Hematopoietic multipotent progenitor cell treated with erythropoietin and hydrocortisone succinate and interleukin-3 and kit ligand, for 8 days (in vitro differentiated cells): ENCODE measurements at regions not wholly inside any gene's neighbourhood (a gene's known extent, or its start where the extent isn't known, plus 50 kb on each side); places are given as distances from the start of the nearest gene placed in this dataset.

ENCODE experiments used
- DNase-seq: peaks from one replicate; pipeline ENCODE4 v3.0.0-alpha.2; 2015

DNA sequence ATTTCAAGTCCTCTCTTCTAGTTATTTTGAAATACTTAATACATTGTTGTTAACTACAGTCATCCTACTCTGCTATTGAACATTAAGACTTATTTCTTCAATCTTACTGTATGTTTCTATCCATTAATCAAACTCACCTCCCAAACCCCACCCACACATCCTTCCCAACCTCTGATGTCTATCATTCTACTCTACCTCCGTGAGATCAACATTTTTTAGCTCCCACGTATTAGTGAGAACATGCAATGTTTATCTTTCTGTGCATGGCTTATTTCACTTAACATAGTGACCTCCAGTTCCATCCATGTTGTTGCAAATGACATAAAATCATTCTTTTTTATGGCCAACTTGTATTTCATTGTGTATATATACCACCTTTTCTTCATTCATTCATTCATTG is 236.6 kb upstream of the CTNNB1 start:
- DNase-seq = no peak

DNA sequence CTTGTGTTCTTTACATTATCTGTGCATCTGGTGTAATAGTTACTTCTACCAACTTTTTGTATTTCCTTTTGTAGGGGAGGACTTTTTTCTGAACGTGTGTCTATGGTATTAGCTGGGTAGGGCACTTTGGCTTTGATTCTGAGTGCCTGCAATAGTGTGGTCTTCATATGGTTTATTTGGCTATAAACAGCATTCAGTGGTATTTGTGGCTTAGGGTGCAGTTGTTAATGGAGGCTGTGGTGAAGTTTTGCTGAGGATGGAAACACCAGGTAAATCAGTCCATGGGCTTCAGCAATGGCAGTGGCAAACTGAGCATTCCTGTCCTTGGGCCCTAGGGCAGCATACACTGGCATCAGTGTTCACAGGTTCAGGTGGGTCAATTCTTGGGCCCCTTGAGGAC is 230.6 kb upstream of the CTNNB1 start:
- no peak for DNase-seq

DNA sequence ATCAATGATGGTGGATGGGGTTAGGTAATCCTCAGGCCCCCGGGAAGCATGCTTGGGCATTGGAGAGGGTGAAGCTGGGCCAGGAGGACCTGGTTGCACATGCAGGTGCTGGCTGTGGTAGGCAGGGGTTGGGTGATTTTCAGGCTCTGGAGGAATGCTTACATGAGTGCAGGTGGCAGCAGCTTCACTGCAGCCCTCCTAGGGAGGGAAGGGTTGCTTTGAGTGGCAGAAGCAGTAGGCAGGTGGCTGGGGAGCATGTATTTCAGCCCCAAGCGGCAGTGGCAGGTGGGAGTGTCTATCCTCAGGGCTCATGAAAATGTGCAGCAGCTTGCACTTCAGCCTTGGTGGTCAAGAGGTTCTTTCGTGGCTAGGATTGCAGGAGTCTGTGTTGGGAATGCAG is 230.0 kb upstream of the CTNNB1 start:
- no peak for DNase-seq

DNA sequence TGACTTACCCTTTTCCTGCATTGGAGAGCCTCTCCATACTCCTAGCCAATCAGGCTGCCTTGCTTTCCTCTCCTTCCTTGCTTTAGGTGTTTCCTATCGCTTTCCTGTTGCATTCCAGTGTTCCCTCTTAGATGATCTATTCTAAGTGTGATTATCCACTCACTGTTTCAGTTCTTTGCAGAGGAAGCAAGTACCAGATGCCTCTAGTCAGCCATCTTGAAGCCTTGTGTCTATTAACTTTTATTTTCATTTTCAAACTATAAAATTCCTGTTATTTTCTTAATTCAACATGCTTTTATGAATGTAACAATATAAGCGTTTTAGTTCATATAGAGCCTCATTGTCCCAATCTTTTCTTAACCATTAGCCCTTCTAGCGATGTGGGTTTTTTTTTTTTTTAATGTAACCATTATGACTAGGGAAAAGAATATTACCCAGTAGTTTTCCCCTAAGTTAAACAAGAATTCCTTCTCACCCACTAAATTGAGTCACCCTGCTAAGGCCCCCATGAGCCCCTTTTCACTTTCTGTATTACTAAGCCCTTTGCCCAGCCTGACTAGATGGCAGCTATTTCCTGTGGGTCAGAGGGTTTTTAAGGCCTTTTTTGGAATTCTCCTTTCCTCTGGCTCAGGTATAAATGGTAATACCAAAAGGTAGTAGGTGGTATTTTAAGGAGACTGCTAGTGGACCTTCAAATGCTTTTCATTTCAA is 229.4 kb upstream of the CTNNB1 start:
- no peak for DNase-seq

DNA sequence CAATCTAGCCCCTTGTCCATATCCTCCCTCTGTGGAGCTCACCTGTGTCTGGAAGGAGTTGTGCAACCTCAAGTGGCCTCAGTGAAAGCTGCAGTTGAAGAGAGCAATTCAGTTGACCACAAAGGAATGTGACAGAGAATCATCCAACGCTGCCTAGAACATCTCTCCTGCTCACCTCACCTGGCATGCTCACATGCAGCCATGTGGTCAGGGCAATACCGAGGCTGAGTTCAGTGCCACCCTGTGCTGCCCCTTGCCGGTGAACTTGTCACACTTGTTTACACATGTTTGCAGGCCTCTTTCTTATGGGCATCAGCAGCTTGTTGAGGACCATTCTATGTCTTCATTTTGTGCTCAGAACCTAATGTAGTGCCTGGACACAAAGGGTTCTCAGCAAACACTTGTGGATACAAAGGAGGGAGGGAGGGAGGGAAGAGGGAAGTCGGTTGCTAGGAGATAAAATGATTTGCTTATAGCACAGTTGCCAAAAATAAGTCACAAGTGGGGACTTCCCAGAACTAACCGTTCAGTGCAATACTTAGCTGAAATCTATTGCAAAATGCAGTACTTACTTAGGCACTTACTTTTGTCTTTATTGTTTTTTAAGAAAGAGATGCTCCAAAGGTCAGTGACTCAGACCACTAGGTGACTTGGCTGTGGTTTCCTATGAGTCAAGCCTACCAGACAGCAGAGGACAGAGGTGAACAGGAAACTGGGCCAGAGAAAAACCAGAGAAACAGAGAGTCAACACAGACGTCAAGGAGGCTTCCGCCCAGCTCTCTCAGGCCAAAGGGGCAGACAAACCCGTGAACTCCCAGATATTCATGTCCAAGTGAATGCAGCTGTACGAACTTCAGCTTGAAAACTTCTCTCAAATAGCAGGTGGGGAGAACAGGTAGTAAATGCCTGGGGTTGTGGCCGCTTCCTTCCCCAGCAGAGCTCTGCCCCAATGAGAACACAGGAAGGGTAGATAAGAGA is 227.8 kb upstream of the CTNNB1 start:
- peak; percentile 14 for DNase-seq

DNA sequence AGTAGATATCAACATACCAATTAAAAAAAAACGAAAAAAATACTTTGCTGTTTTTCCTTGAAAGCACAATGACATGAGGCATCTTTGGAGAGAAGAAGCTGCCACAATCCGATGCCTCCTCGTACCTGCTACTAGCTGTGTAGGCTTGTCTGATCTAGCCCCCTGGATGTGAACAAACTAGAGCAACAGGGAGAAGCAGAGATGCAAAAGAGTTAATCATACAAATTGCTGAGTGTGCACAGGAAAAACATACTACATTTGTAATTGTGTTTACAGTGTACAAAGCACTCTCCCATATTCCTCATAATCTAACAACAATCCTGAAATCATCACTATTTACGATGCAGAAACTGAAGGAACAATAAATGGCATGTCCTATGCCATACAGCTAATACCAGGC is 227.0 kb upstream of the CTNNB1 start:
- DNase-seq = no peak

DNA sequence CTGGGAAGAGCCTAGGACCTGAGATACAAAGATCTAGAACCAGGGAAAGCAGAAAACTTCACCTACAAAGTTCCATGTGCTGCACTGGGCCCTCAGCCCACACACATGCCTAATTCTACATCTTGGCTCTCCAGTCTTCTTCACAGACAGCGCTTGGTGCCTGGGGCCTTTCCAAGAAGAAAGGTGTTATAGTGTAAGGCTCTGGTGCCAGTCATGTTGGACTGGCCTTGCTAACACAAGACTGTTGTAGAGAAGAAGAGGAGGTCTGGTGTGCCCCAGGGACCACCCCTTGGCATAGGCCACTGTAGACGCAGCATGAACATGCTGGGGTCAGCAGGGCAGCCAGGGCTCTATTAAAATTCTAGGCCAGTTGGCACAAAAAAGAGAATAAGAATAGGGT is 226.2 kb upstream of the CTNNB1 start:
- DNase-seq = no peak

DNA sequence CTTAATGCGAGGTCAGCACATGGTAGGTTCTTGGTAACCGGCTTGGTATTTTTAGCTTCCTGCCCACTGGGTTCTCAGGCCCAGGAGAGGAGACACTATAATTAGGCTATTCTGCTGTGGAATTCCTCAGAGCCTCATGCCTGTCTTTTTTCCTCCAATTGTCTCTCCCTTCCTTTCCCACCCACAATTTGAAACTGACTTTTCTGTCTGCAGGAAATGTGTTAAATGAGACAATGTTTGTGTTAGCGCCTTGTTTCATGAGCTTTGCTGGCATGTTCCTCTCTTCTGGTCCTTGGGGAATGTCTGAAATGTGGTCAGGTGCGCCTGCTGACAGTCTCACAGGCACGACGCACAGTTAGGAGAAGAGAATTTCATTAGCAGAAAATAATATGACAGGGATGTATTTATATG is 223.6 kb upstream of the CTNNB1 start:
- DNase-seq = no peak

DNA sequence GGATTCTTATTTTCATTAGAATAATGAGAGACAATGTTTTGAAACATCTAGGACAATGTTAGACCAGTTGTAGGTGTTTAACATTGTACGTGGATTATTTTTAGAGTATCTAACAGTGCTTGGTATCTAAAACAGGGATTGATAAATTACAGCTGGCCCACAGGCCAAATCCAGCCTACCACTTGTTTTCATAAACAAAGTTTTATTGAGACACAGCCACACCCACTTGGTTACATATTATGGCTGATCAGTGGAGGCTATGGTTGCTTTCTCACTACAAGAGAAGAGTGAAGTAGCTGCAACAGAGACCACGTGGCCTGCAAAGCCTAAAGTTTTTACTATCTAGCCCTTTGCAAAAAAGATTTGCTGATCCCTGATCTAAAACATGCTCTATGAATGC is 223.1 kb upstream of the CTNNB1 start:
- no peak for DNase-seq

DNA sequence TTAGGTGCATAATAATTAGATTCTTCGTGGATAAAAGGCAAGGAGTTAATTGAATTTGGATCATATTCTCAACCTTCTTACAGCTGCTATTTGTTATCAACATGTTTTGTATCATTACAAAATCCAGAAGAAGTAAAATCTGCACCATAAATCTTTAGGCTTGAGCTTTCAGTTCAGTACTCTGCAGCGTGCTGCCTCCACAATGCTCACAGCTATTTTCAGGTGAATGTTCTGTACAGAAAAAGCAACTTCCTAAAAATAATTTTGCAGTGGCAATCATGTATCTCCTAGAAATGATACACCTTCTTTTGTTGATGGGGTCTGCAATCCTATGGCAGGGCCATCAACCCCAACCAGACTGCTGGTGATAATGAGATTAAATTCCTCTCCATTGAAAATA is 220.9 kb upstream of the CTNNB1 start:
- no peak for DNase-seq

DNA sequence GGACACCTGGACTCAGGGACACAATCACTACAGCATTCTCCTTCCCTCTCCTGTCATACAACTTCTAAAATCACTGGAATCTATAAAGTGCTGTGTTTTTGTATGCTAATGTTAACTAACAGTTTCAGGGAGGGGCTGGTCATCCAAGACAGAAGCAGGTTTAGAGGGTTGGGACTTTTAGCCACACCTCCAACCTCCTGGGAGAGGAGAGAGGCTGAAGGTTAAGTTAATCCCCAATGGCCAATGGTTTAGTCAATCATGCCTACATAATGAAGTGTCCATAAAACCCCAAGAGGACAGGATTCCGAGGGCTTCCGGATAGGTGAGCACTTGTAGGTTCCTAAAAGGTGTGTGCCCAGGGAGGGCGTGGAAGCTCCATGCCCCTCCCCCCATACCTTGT is 219.3 kb upstream of the CTNNB1 start:
- no peak for DNase-seq

DNA sequence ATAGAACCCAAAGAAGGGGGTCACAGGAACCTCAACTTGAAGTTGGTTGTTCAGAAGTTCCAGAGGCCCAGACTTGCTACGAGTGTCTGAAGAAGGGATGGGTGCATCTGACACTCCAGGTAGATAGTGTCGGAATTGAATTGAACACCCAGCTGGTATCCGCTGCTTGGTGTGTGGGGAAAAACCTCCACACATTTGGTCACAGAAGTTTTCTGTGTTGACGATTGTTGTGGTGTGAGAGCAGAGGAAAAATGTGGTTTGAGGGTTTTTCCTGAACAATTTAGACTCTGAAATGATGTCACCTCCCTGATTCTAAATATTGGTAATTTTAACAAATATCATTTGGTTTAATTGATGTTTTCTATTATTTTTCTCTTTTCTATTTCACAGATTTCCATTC is 218.8 kb upstream of the CTNNB1 start:
- DNase-seq = no peak

DNA sequence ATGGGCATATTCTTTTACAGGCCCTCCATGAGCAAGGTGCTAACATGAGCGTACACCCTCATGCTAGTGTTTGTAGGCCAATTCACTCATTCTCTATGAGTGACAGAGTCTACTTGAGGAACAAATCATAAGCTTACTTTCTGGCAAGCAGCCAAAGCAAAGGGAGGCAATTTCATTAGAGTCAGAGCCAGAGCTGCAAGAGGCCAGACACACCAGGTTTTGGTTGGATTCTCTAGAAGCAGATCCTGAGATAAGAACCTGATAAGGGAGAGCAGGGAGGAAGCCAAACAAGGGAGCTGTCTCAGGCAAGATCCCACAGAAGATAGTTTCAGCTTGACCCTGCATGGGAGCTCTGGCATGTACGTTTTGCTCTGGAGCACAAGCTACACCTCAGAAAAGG is 214.1 kb upstream of the CTNNB1 start:
- DNase-seq = peak; percentile 13

DNA sequence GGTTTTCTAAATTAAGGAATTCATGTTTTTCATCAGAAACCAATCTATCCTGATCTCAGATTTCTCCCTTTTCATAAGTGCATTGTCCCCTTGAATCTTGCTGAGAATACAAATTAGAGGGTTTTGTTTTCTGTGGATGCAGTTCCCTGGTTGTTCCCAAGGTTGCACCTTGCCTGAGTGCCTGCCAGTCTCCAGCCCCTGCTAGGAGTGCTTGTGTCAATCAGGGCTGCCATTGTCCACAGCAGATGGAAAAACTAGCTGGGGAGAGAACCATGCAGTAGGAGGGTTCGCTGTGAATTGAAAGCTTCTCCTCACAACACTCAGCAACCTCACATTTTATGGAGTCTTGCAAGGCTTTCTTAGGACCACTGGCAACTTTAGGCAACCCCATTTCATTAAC is 210.8 kb upstream of the CTNNB1 start:
- no peak for DNase-seq

DNA sequence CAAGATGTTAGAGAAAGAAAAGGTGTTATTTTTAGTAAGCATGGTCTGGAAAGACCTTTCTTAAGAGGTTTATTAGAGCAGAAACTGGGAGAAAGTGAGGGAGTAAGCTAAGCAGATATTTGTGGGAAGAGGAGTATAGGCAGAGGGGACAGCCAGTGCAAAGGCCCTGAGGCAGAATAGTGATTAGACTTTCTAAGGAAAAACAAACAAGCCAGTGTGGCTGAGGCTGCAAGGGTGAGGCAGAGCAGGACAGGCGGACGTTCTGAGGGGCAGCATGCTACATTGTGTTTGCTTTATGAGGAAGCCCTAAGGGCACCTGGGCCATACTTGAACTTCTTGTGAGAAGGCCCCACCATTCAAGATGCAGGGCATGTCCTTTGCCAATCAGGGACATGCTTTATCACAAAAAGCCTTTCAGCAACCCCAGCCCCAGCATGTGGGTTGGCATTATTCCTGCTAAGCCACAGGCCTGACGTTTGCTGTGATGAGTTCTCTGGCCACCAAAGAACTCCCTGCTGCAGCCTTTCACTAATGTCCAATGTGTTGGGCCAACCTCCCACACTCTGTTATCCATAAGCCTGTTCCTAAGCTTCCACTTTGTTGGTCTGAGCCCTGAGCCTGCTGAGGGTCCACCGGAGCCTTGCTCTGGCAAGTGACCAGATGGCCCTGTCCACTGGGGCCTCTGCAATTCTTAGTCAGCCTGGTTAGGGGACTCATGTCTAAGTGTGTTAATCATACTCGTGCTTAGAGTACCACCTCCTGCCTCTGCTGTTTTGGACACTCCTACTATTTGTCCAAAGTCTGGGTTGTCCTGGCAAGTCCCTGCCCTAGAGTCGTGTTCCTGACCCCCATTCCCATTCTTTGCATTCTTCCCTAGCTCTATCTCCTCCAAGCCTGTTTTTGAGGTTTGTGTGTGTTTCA is 209.9 kb upstream of the CTNNB1 start:
- DNase-seq = no peak

DNA sequence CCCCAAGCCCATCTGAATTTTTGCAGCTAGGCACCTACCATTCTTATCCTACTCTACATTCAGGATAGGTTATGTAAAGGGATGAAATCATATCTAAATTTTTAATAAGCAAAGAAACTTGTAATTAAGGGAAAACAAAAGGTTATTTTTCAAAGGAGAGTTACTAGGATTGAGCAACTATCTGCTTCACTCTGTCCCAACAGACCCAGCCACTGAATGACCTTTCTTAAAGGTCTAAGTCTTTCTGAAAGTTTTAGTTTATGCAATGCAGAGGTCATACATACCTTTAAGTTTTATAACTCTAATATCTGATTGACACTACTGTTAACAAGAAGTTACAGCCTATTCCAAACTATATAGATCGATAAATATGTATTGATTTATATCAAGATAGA is 209.2 kb upstream of the CTNNB1 start:
- no peak for DNase-seq

DNA sequence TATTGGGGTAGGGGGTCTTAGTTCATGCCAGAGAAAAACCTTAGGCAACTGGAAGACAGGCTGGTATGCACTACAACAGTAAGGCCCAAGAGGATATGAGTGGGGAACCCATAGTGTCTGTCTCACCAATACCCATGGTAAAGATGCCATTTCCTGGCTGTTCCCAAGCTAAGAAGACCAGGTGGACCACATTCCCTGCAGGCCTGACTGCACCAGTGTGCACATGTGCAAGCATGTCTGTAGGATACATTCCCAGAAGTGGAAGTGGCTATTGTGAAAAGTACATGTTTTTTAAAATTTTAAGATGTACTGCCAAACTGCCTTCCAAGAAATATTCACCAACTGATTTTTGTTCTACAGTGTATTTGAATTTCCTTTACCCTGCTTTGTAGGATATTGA is 207.3 kb upstream of the CTNNB1 start:
- no peak for DNase-seq

DNA sequence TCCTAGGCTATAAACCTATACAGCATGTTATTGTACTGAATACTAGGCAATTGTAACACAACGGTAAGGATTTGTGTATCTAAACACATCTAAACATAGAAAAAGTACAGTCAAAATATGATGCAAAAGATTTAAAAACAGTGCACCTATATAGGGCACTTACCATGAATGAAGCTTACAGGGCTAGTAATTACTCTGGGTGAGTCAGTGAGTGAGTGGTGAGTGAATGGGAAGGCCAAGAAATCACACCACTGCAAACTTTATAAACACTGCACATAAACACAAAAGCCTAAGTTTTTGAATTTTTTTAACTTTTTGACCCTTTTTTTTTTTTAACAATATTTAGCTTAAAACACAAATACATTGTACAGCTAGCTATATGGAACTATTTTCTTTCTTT is 204.7 kb upstream of the CTNNB1 start:
- no peak for DNase-seq

DNA sequence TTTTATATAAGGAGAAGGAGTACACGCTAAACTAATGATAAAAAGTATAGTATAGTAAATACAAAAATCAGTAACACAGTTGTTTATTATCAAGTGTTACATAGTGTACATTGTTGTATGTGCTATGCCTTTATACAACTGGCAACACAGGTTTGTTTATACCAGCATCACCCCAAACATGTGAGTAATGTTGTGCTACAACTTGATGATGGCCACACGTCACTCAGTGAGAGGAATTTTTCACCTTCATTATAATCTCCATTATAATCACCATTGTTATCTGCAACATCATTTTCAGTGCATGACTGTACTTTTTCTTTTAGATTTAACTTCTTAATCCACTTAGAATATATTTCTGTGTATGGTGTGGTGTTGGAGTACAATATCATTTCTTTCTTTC is 204.0 kb upstream of the CTNNB1 start:
- no peak for DNase-seq

DNA sequence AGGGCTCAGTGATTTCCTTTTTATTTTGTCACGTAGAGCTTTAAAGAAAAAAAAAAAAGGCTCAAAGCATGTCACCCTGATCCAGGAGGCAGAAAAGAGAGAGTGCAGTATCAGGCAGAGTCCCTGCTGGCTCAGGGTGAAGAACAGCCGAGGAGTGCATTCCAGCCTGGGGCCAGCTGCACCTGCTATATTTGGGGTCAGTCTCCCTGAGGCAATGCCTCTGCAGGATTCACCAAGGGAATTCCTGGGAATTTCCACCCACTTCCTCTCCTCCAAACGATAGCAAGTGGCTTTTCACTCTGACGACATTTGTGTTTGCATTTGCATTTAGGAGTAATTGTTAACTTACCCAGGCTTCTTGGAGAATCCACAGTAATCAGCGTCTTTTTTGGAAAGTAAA is 202.9 kb upstream of the CTNNB1 start:
- no peak for DNase-seq

DNA sequence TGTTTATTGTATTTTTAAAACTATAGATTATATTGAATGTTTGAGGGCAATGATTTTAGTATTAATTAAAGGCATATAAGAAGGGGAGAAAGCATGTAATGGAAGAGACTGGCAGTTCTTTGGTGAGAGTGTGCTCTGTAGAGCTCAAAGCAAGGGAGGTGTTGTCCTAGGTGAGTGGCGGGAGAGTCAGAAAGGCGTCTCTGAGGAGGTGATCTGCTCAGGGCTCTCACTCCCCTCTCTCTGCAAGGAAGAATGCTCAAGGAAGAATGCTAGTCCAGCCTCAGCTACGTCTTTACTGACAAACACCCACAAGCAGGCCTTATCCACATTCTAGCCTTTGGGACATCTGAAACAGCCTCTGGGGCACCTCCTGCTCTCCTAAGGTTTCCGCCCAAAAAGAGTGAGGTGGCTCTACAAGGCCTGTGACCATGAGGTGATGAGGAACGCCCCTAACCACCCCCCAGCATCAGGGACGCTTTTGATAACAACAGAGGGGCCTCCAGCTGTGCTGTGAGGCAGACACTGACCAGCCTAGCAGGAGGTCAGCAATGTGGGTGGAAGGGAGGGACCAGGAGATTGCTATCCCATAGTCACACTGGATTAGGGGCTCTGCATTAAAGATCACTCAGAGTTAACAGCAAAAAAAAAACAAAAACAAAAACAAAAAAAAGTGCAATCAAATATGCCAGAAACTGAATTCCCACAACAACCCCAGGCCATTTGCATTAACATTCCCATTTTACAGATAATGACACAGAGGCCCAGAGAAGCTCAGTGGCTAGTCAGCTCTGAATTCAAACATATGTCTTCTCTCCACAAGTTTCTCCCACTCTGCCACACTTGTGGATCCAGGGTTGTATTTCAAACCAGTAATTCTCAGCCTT is 202.2 kb upstream of the CTNNB1 start:
- DNase-seq = no peak
